Transverse colon (tissue), 4 donors: ENCODE measurements at regions not wholly inside any gene's neighbourhood (a gene's known extent, or its start where the extent isn't known, plus 50 kb on each side); places are given as distances from the start of the nearest gene placed in this dataset.

Experiments used
- DNase-seq: peaks from one replicate; pipeline ENCODE4 v3.0.0-alpha.2; 2019
- H3K27ac ChIP-seq, 4 donors: fragments of 200-600 bp; sonication (generic); 2 replicates each; pipeline ENCODE4 v1.5.1; 2016 to 2018; ENCODE audit warnings: inconsistent platforms in 4 of 4
- H3K27me3 ChIP-seq: fragments of 200-600 bp; sonication (generic); 2 replicates; pipeline ENCODE4 v1.5.1; 2017; ENCODE audit warnings: inconsistent platforms
- H3K36me3 ChIP-seq, 4 donors: fragments of 200-600 bp; sonication (generic); 2 replicates each; pipeline ENCODE4 v1.5.1; 2017 to 2019; ENCODE audit warnings: inconsistent platforms in 4 of 4
- H3K4me1 ChIP-seq, 4 donors: fragments of 200-600 bp; sonication (generic); 2 replicates each; pipeline ENCODE4 v1.5.1; 2017 to 2020; ENCODE audit warnings: inconsistent platforms in 4 of 4
- H3K4me3 ChIP-seq, 4 donors: fragments of 200-600 bp; sonication (generic); 1 replicate in 1 of 4; 2 replicates in 3 of 4; pipeline versions ENCODE4 v1.5.1 to v1.6.1; 2017 to 2019; ENCODE audit warnings: inconsistent platforms in 4 of 4
- H3K9me3 ChIP-seq, 2 donors: fragments of 200-600 bp; sonication (generic); 2 replicates each; pipeline ENCODE4 v1.5.1; 2017 to 2019; ENCODE audit warnings: inconsistent platforms in 2 of 2
- EP300 ChIP-seq: sonication (generic); formaldehyde crosslinking; IDR thresholded peaks from one replicate; pipeline ENCODE4 v1.6.1; 2017; ENCODE audit warnings: antibody characterized with exemption, low read depth
- POLR2A ChIP-seq: fragments of 450-650 bp; IDR thresholded peaks from one replicate; pipeline ENCODE4 v1.6.1; 2016; ENCODE audit warnings: antibody characterized with exemption, mild to moderate bottlenecking, moderate library complexity
- POLR2AphosphoS5 ChIP-seq, 3 donors: sonication (generic); formaldehyde crosslinking; IDR thresholded peaks; one replicate each; pipeline ENCODE4 v1.6.1; 2016; ENCODE audit warnings: antibody characterized with exemption in 3 of 3
- WGBS, 2 donors: methylation state at CpG; one replicate each; pipeline ENCODE4 v1.1.5; 2018; ENCODE audit warnings: low coverage in 1 of 2; 5-methylcytosine and 5-hydroxymethylcytosine counted together
- in situ Hi-C, 4 donors: fragments of 200-750 bp; cut with MboI; loops; one replicate each; pipeline versions ENCODE4 v1.15.0 to v1.15.1; 2017; ENCODE audit warnings: low sequenced_read_pairs in 3 of 4, low pct_ligation_motif_present in 1 of 4, low pct_unique_long_range_greater_than_20kb in 1 of 4
- intact Hi-C: fragments of 100-400 bp; cut with DNase I; formaldehyde crosslinking; loops from one replicate; pipeline ENCODE4 v1.15.1; 2023; ENCODE audit warnings: low total_unique reads
- TF ChIP-seq, protein P1 (sequence below), 5 experiments: fragments of 200-600 bp in 3 of 5; fragments of 450-650 bp in 2 of 5; sonication (generic) in 3 of 5; IDR thresholded peaks; 1 replicate in 2 of 5; 2 replicates in 3 of 5; pipeline ENCODE4 v1.5.1; 2016 to 2017; ENCODE audit warnings: antibody characterized with exemption in 5 of 5, inconsistent platforms in 3 of 5, mild to moderate bottlenecking in 2 of 5, moderate library complexity in 1 of 5

DNA sequence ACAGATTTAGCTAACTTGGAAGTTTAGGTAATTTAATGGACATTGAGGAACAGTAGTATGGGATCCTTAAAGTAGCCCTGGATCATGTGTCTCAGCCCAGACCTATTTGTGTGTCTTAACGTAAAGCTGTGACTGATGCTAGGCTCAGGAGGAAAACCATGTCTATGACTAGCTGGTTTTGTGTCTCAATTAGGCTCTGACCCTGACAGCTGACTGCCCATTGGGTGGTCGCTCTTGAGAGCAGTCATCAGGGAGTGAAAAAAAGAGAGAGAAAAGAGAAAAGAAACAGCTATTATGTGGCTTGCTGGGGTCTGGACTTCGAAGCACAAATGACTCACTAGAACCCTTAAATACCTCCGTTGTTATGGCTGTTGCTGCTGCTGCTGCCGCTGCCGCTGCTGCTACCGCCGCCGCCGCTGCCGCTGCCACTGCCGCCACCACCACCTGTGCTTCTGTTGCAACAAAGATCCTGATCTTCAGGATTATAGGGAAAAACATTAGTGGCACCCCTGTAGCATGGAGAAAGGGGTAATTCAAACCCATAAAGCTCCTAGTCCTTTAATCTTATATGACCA is 70.7 kb downstream of the GSPT2 start:
- H3K27ac ChIP-seq: no peak overlapping the region
- no peak overlapping the region for H3K4me3 ChIP-seq
- WGBS, 2 donors: 90% methylated on average over 12 of the region's 12 CpGs; no CpG with 5 or more reads in 1 of the 2 donors
- no peaks in the 10 kb centered on the region for H3K4me1 ChIP-seq
- no peaks in the 10 kb centered on the region for H3K9me3 ChIP-seq
- DNase-seq: no peak
- no peaks in the 10 kb centered on the region for H3K27me3 ChIP-seq
- in situ Hi-C loops (no loop called here), intact Hi-C loops (no loop called here)
- no peak for TF ChIP-seq EP300
- TF ChIP-seq, protein P1, sequence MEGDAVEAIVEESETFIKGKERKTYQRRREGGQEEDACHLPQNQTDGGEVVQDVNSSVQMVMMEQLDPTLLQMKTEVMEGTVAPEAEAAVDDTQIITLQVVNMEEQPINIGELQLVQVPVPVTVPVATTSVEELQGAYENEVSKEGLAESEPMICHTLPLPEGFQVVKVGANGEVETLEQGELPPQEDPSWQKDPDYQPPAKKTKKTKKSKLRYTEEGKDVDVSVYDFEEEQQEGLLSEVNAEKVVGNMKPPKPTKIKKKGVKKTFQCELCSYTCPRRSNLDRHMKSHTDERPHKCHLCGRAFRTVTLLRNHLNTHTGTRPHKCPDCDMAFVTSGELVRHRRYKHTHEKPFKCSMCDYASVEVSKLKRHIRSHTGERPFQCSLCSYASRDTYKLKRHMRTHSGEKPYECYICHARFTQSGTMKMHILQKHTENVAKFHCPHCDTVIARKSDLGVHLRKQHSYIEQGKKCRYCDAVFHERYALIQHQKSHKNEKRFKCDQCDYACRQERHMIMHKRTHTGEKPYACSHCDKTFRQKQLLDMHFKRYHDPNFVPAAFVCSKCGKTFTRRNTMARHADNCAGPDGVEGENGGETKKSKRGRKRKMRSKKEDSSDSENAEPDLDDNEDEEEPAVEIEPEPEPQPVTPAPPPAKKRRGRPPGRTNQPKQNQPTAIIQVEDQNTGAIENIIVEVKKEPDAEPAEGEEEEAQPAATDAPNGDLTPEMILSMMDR (IDR thresholded peaks at IDR 0.05): no peak
- no peak for TF ChIP-seq POLR2AphosphoS5 (IDR thresholded peaks at IDR 0.05)
- no peaks in the 10 kb centered on the region for H3K36me3 ChIP-seq

- no peak for DNase-seq
- no peak overlapping the region for H3K27ac ChIP-seq
- no peak overlapping the region for H3K4me3 ChIP-seq
- H3K9me3 ChIP-seq: no peaks in the 10 kb centered on the region
- 25 to 39% methylated on average over 1 of the region's 1 CpG for WGBS, 2 donors
- TF ChIP-seq, protein P1 (IDR thresholded peaks at IDR 0.05): no peak
- TF ChIP-seq POLR2AphosphoS5 (IDR thresholded peaks at IDR 0.05): no peak
- no peak for TF ChIP-seq EP300
- TF ChIP-seq POLR2A: no peak
- intact Hi-C loops: no loop called here
- peaks cover 0 to 6% (median 0%) of the 10 kb centered on the region in 4 donors for H3K4me1 ChIP-seq
- in situ Hi-C loops: no loop called here
- H3K27me3 ChIP-seq: no peaks in the 10 kb centered on the region
- no peaks in the 10 kb centered on the region for H3K36me3 ChIP-seq
These were observed 69.4 kb upstream of the MAGED1 start for GRCh38 chrX:51824061-51824460.

- intact Hi-C loops (no loop called here), in situ Hi-C loops (no loop called here)
- no peaks in the 10 kb centered on the region for H3K36me3 ChIP-seq
- WGBS, 2 donors: 38 to 40% methylated on average over 1 to 3 of the region's 3 CpGs
- DNase-seq: no peak
- H3K27ac ChIP-seq: peak overlapping the region; percentile 6 to 59 (median 38)
- no peaks in the 10 kb centered on the region for H3K9me3 ChIP-seq
- TF ChIP-seq, protein P1 (IDR thresholded peaks at IDR 0.05): no peak
- TF ChIP-seq POLR2AphosphoS5 (IDR thresholded peaks at IDR 0.05): peak in 1 of 3 donors; percentile 22
- no peak overlapping the region for H3K4me3 ChIP-seq
- H3K4me1 ChIP-seq: peaks cover 0 to 6% (median 0%) of the 10 kb centered on the region in 4 donors
- no peaks in the 10 kb centered on the region for H3K27me3 ChIP-seq
These were observed 68.0 kb upstream of the MAGED1 start for GRCh38 chrX:51825436-51825835.

GRCh38 chrX:51834076-51834475 is 59.3 kb upstream of the MAGED1 start:
- in situ Hi-C loops (no loop called here), intact Hi-C loops (no loop called here)
- TF ChIP-seq POLR2A (no peak), POLR2AphosphoS5 (IDR thresholded peaks at IDR 0.05) (no peak), EP300 (no peak)
- TF ChIP-seq, protein P1 (IDR thresholded peaks at IDR 0.05): no peak
- DNase-seq: peak; percentile 11
- WGBS, 2 donors: 45 to 50% methylated on average over 1 of the region's 1 CpG
- H3K4me1 ChIP-seq: peaks cover 0 to 24% (median 4%) of the 10 kb centered on the region in 4 donors
- no peaks in the 10 kb centered on the region for H3K36me3 ChIP-seq
- no peak overlapping the region for H3K4me3 ChIP-seq
- H3K9me3 ChIP-seq: no peaks in the 10 kb centered on the region
- H3K27me3 ChIP-seq: no peaks in the 10 kb centered on the region
- no peak overlapping the region for H3K27ac ChIP-seq
